Kidney epithelial cell (primary cell): ENCODE measurements at regions not wholly inside any gene's neighbourhood (a gene's known extent, or its start where the extent isn't known, plus 50 kb on each side); places are given as distances from the start of the nearest gene placed in this dataset.

Experiments
- DNase-seq: peaks from one replicate; pipeline ENCODE4 v3.0.0-alpha.2; 2010; ENCODE audit warnings: low read depth
- H3K27me3 ChIP-seq: 2 replicates; pipeline ENCODE4 v1.6.0; 2011; ENCODE audit warnings: low read length; ENCODE audit not compliant: control insufficient read depth, insufficient read depth
- H3K36me3 ChIP-seq: 2 replicates; pipeline ENCODE4 v1.5.1; 2011; ENCODE audit warnings: low read length; ENCODE audit not compliant: control insufficient read depth, insufficient read depth
- H3K4me3 ChIP-seq: 2 replicates; pipeline ENCODE4 v1.5.1; 2011; ENCODE audit warnings: low read depth, mild to moderate bottlenecking, control low read depth, low read length
- TF ChIP-seq, protein P1 (sequence below): IDR thresholded peaks from 2 replicates; pipeline ENCODE4 v1.5.1; 2011; ENCODE audit warnings: mild to moderate bottlenecking, moderate library complexity, low read length, control low read depth, inconsistent platforms; ENCODE audit not compliant: insufficient read depth, poor library complexity, severe bottlenecking

DNA sequence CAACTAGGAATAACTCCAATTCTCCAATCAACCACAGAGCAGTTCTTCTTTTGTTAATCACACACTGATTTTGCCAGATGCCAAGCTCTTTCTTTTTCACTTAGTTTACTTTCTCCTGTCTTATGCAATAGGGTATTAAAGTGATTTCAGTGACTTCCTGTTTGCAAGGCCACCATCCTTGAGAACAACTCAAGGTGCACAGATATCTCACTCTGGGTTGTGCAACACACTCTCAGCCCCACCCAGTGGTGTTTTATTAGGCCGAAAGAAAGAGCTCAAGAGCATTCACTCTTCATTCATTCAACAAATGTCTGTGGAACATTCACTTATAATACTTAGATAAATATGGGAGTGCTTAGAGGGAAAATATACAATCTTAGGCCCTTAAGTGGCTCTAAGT, 352.5 kb downstream of the ZNF326 start:
- TF ChIP-seq, protein P1, sequence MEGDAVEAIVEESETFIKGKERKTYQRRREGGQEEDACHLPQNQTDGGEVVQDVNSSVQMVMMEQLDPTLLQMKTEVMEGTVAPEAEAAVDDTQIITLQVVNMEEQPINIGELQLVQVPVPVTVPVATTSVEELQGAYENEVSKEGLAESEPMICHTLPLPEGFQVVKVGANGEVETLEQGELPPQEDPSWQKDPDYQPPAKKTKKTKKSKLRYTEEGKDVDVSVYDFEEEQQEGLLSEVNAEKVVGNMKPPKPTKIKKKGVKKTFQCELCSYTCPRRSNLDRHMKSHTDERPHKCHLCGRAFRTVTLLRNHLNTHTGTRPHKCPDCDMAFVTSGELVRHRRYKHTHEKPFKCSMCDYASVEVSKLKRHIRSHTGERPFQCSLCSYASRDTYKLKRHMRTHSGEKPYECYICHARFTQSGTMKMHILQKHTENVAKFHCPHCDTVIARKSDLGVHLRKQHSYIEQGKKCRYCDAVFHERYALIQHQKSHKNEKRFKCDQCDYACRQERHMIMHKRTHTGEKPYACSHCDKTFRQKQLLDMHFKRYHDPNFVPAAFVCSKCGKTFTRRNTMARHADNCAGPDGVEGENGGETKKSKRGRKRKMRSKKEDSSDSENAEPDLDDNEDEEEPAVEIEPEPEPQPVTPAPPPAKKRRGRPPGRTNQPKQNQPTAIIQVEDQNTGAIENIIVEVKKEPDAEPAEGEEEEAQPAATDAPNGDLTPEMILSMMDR: no peak
- H3K36me3 ChIP-seq: no peaks in the 10 kb centered on the region
- no peak overlapping the region for H3K4me3 ChIP-seq
- DNase-seq: no peak
- no peaks in the 10 kb centered on the region for H3K27me3 ChIP-seq

DNA sequence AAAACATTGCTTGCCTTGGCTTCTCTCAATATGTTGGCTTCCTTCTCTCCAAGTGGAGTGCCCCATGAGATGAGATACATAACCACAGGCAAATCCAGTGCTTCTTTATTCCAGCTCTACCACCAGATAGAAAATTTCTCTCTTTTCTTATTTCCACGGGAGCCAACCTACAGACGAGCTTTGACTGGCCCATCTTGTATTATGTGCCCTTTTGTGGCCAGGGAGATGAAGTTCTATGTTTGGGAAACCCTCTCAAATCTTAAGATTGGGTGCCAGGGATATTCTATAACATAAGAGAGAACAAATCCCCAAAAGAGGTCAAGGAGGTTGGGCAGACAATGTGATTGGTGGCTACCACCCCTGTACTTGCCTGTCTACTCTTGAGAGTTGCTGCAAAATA, 351.8 kb downstream of the ZNF326 start:
- no peaks in the 10 kb centered on the region for H3K27me3 ChIP-seq
- no peak overlapping the region for H3K4me3 ChIP-seq
- no peaks in the 10 kb centered on the region for H3K36me3 ChIP-seq
- TF ChIP-seq, protein P1: no peak
- no peak for DNase-seq

DNA sequence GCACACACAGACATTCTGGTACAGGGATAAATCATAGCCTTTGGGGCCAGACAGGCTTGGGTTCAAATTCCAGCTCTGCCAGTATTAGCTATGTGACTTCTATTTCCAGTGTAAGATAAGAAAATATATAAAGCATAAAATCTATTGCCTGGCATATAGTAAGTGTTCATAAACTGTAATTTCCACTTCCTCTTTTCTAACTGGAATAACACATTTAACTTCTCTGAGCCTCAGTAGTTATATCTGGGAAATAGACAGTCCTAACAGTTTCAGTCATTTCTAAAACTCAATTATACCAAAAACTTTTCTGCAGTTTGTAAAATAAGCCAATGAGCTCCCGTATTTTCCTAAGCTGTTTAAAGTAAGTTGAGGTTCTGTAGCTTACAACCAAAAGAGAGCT, 351.4 kb downstream of the ZNF326 start:
- TF ChIP-seq, protein P1: no peak
- H3K27me3 ChIP-seq: no peaks in the 10 kb centered on the region
- DNase-seq: no peak
- no peak overlapping the region for H3K4me3 ChIP-seq
- no peaks in the 10 kb centered on the region for H3K36me3 ChIP-seq

DNA sequence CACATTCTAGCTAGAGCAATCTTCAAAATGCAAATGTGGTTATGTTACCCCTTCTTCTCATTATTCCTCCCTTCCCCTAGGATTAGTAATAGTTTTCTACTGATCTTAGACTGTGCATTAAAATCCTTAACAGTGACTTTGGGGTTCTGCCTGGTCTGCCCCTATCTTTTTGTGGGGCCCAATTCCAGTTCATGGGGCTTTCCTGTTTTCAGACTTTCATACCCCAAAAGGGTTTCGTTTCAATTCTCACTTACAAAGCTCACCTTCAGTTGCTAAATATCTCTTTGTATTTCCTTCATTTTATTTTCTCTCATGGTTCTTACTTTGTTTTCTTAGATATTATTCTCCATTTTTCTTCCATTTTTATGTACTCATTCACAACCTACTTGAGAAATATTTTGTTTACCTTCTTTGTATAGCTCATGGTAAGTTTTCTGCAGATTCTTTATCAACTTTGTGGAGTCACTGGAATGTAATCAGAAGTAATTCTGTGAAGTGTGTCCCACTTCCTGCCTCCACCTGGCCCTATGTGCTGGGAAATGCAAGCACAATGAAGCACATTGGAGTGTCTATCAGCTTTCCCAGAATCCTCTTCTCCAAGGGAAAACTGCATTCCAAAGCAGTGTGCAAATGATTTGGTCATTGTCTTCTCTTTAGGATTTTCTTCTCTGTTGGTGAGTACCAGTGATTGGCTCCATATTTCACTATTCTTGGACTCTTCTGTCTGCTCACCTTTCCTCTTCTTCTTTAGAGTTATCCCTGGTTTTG, 350.2 kb downstream of the ZNF326 start:
- H3K27me3 ChIP-seq: no peaks in the 10 kb centered on the region
- TF ChIP-seq, protein P1: no peak
- DNase-seq: no peak
- no peak overlapping the region for H3K4me3 ChIP-seq
- no peaks in the 10 kb centered on the region for H3K36me3 ChIP-seq

DNA sequence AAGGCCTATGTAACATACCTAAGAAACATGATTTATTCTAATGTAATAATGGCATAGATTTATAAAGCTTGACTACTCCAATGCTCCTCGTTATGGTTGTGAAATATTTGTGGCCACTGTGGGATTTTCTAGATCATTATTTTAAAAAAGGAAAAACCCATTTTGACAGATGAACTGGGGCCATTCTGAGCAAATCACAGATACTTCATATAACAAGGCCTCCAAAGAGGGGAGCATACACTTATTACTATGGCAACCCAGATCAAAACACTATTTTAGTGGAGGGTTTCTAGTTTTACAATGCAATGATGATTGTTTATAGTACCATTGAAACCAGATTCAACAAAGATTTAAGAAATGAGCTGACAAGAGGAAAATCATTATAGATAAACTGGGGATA, 346.6 kb downstream of the ZNF326 start:
- TF ChIP-seq, protein P1: no peak
- H3K36me3 ChIP-seq: no peaks in the 10 kb centered on the region
- no peak for DNase-seq
- H3K4me3 ChIP-seq: no peak overlapping the region
- no peaks in the 10 kb centered on the region for H3K27me3 ChIP-seq

DNA sequence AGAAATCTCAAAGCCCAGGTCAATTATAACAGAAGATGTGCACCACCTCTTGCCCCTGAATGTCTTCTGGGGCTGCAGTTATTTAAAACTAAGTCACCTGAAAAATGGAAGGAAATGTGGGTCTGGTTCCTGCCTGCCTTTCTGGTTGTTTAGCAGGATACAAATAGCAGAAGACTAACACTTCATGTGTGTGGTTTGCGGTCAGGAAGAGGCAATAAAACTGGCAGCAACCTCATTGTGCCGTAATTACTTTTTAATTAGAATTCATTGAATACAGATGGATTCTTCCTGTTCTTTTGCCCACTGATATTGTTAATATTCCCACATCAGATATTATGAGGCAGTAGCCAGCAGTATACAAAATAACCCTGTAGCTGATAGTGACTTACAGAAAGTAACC, 345.7 kb downstream of the ZNF326 start:
- no peaks in the 10 kb centered on the region for H3K36me3 ChIP-seq
- H3K4me3 ChIP-seq: no peak overlapping the region
- TF ChIP-seq, protein P1: no peak
- H3K27me3 ChIP-seq: no peaks in the 10 kb centered on the region
- no peak for DNase-seq
